ENCODE measurements at regions not wholly inside any gene's neighbourhood (a gene's known extent, or its start where the extent isn't known, plus 50 kb on each side); places are given as distances from the start of the nearest gene placed in this dataset.

- Histone ChIP-seq H3K27me3 (replicated peaks in 1 of 2; ENCODE audit: control insufficient read depth in 2 of 2, insufficient read depth in 2 of 2, low read length in 1 of 2) (no peaks in the 10 kb centered on the region), H3K27ac (ENCODE audit: control insufficient read depth, insufficient read depth) (no peak overlapping the region), H3K4me1 (ENCODE audit: control insufficient read depth, insufficient read depth, low read length) (no peaks in the 10 kb centered on the region), H3K36me3 (ENCODE audit: control insufficient read depth in 2 of 2, insufficient read depth in 2 of 2, low read length in 1 of 2) (no peaks in the 10 kb centered on the region), H2AFZ (ENCODE audit: control insufficient read depth, low read depth, low read length) (no peak overlapping the region), H3K79me2 (ENCODE audit: control insufficient read depth, insufficient read depth, low read length) (no peaks in the 10 kb centered on the region), H3K4me3 (no peak overlapping the region), H3K9ac (ENCODE audit: control insufficient read depth, insufficient read depth, low read length) (no peak overlapping the region), H3K4me2 (ENCODE audit: control insufficient read depth, insufficient read depth) (no peak overlapping the region), H4K20me1 (ENCODE audit: control insufficient read depth, insufficient read depth) (no peaks in the 10 kb centered on the region), H3K9me3 (replicated peaks; ENCODE audit: control insufficient read depth, insufficient read depth, low read length) (no peaks in the 10 kb centered on the region)
- ChIA-PET CTCF (no interaction called here), RAD21 (ENCODE audit: unreplicated experiment) (no interaction called here), SMC1A (ENCODE audit: uncharacterized antibody, unreplicated experiment) (interaction anchor here (0.6 kb wide), 1 partner anchor 1168 kb away, joined by 4 read pairs; no protein-coding TSS in a partner anchor), POLR2A (no interaction called here)
- ATAC-seq (no peak), FAIRE-seq (no peak), DNase-seq (ENCODE audit: low read depth, low spot score) (no peak)
- TF ChIP-seq HCFC1 (IDR thresholded peaks at IDR 0.05; ENCODE audit: low read length) (no peak), GABPA (IDR thresholded peaks at IDR 0.05; ENCODE audit: low read depth) (no peak), ATF2 (IDR thresholded peaks at IDR 0.05; ENCODE audit: low read length) (no peak), ELK1 (IDR thresholded peaks at IDR 0.05; ENCODE audit: low read depth, low read length) (no peak)
- in situ Hi-C loops (cut with MboI) (no loop called here), intact Hi-C loops (cut with micrococcal nuclease; ENCODE audit: unreplicated experiment) (no loop called here)
- WGBS (ENCODE audit: insufficient coverage, insufficient replicate concordance, low lambda C conversion rate, missing lambda C conversion rate): 57% methylated on average over 6 of the region's 6 CpGs
- no TSS peak for BruUV-seq (replicated peaks)
These were observed 240.9 kb downstream of the ETNK1 start for GRCh38 chr12:22865822-22866221.

GRCh38 chr12:22866406-22866805 is 241.4 kb downstream of the ETNK1 start:
- no peak overlapping the region for H3K4me2 ChIP-seq (ENCODE audit: control insufficient read depth, insufficient read depth)
- POLR2A ChIA-PET: no interaction called here
- H2AFZ ChIP-seq (ENCODE audit: control insufficient read depth, low read depth, low read length): no peak overlapping the region
- BruUV-seq (replicated peaks): no TSS peak
- no peaks in the 10 kb centered on the region for H3K79me2 ChIP-seq (ENCODE audit: control insufficient read depth, insufficient read depth, low read length)
- WGBS (ENCODE audit: insufficient coverage, insufficient replicate concordance, low lambda C conversion rate, missing lambda C conversion rate): 0% methylated on average over 1 of the region's 1 CpG
- no peaks in the 10 kb centered on the region for H3K4me1 ChIP-seq (ENCODE audit: control insufficient read depth, insufficient read depth, low read length)
- no peak overlapping the region for H3K4me3 ChIP-seq
- intact Hi-C loops (cut with micrococcal nuclease; ENCODE audit: unreplicated experiment): no loop called here
- FAIRE-seq (no peak), ATAC-seq (no peak), DNase-seq (ENCODE audit: low read depth, low spot score) (no peak)
- CTCF ChIA-PET: no interaction called here
- H4K20me1 ChIP-seq (ENCODE audit: control insufficient read depth, insufficient read depth): no peaks in the 10 kb centered on the region
- H3K27ac ChIP-seq (ENCODE audit: control insufficient read depth, insufficient read depth): no peak overlapping the region
- H3K36me3 ChIP-seq (ENCODE audit: control insufficient read depth in 2 of 2, insufficient read depth in 2 of 2, low read length in 1 of 2): no peaks in the 10 kb centered on the region
- no peak overlapping the region for H3K9ac ChIP-seq (ENCODE audit: control insufficient read depth, insufficient read depth, low read length)
- in situ Hi-C loops (cut with MboI): no loop called here
- SMC1A ChIA-PET (ENCODE audit: uncharacterized antibody, unreplicated experiment): no interaction called here
- RAD21 ChIA-PET (ENCODE audit: unreplicated experiment): no interaction called here
- H3K9me3 ChIP-seq (replicated peaks; ENCODE audit: control insufficient read depth, insufficient read depth, low read length): no peaks in the 10 kb centered on the region
- H3K27me3 ChIP-seq (replicated peaks in 1 of 2; ENCODE audit: control insufficient read depth in 2 of 2, insufficient read depth in 2 of 2, low read length in 1 of 2): no peaks in the 10 kb centered on the region
- TF ChIP-seq ZNF384 (IDR thresholded peaks at IDR 0.05; ENCODE audit: borderline replicate concordance, low read depth, low read length): no peak
- no peak for TF ChIP-seq SKIL (IDR thresholded peaks at IDR 0.05; ENCODE audit: low read depth, poor library complexity, severe bottlenecking)
- no peak for TF ChIP-seq CTCF (IDR thresholded peaks at IDR 0.05 in 2 of 3, conservative IDR thresholded peaks at IDR 0.05 in 1 of 3; ENCODE audit: control insufficient read depth in 2 of 3, extremely low read depth in 1 of 3, insufficient read depth in 1 of 3, low read depth in 3 of 3, low read length in 3 of 3)
- TF ChIP-seq EZH2 (IDR thresholded peaks at IDR 0.05; ENCODE audit: borderline replicate concordance, control insufficient read depth, low read depth, low read length): no peak
- no peak for TF ChIP-seq RAD21 (IDR thresholded peaks at IDR 0.05; ENCODE audit: insufficient read depth, low read depth, low read length)
- no peak for TF ChIP-seq GABPA (IDR thresholded peaks at IDR 0.05; ENCODE audit: low read depth)
- no peak for TF ChIP-seq FOXK2 (IDR thresholded peaks at IDR 0.05)
- TF ChIP-seq POLR2AphosphoS5 (IDR thresholded peaks at IDR 0.05; ENCODE audit: low read length): no peak
- TF ChIP-seq TCF12 (IDR thresholded peaks at IDR 0.05; ENCODE audit: low read depth, low read length): no peak
